Astrocyte of the cerebellum (primary cell): ENCODE measurements at regions not wholly inside any gene's neighbourhood (a gene's known extent, or its start where the extent isn't known, plus 50 kb on each side); places are given as distances from the start of the nearest gene placed in this dataset.

ENCODE experiments used
- DNase-seq: peaks from one replicate; pipeline ENCODE4 v3.0.0-alpha.2; 2011; ENCODE audit warnings: low read depth
- H3K4me3 ChIP-seq: 2 replicates; pipeline ENCODE4 v1.5.1; 2011; ENCODE audit warnings: mild to moderate bottlenecking, low read depth, low read length, moderate library complexity
- in situ Hi-C: cut with HindIII; loops from 2 replicates; pipeline ENCODE4 v1.10.0; 2017; ENCODE audit warnings: low sequenced_read_pairs
- TF ChIP-seq, protein P1 (sequence below): IDR thresholded peaks from 2 replicates; pipeline ENCODE4 v1.5.1; 2012; ENCODE audit warnings: low read length, low read depth, moderate library complexity, mild to moderate bottlenecking; ENCODE audit errors: missing control alignments

- H3K4me3 ChIP-seq, result no peak overlapping the region
- TF ChIP-seq, protein P1, sequence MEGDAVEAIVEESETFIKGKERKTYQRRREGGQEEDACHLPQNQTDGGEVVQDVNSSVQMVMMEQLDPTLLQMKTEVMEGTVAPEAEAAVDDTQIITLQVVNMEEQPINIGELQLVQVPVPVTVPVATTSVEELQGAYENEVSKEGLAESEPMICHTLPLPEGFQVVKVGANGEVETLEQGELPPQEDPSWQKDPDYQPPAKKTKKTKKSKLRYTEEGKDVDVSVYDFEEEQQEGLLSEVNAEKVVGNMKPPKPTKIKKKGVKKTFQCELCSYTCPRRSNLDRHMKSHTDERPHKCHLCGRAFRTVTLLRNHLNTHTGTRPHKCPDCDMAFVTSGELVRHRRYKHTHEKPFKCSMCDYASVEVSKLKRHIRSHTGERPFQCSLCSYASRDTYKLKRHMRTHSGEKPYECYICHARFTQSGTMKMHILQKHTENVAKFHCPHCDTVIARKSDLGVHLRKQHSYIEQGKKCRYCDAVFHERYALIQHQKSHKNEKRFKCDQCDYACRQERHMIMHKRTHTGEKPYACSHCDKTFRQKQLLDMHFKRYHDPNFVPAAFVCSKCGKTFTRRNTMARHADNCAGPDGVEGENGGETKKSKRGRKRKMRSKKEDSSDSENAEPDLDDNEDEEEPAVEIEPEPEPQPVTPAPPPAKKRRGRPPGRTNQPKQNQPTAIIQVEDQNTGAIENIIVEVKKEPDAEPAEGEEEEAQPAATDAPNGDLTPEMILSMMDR, result no peak
- in situ Hi-C loops, result no loop called here
- DNase-seq, result no peak
These were observed 347.0 kb upstream of the SLC30A5 start for GRCh38 chr5:68746643-68747420.

GRCh38 chr5:68747521-68747920 lies 346.3 kb upstream of the SLC30A5 start:
- TF ChIP-seq, protein P1, result no peak
- no peak for DNase-seq
- no peak overlapping the region for H3K4me3 ChIP-seq
- in situ Hi-C loops, result no loop called here

DNA sequence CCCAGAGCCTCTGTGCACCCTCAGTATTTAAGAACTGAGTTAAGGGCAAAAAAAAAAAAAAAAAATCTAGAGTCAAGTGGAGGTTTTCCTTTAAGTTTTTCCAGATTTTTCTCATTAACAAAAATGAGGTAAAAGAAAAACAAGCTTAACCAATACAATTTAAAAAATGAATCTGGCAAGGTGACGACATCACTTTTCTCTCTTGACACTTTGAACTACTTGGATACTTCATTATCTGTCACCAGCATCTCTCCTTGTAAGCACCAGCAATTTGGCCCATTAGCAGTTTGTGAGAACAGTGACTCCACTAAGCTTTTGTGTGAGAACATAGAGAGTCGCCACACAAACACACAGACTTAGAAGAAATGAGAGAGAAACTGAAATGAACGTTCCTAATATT lies 345.7 kb upstream of the SLC30A5 start:
- in situ Hi-C loops, result no loop called here
- TF ChIP-seq, protein P1, result no peak
- H3K4me3 ChIP-seq, result no peak overlapping the region
- no peak for DNase-seq

GRCh38 chr5:68749077-68749476 lies 344.7 kb upstream of the SLC30A5 start:
- no peak for DNase-seq
- TF ChIP-seq, protein P1, result no peak
- H3K4me3 ChIP-seq, result no peak overlapping the region
- in situ Hi-C loops, result no loop called here

DNA sequence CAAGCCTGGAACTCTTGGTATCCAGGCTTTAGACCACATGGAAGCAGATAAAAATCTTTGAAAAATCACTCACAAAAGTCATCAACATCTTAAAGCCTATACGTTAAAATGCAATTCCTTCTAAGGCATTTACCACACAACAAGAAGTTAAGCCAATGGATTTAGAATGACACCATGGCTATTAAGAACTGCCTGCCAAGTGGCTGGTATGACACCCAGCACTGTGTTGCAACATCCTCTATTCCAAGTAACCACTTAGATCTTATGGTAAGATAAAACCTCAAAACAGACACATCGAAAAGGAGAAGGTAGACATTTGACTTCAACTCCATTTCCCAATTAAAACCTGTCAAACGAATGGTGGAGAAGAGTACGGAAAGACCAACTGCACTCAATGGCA lies 344.2 kb upstream of the SLC30A5 start:
- no peak overlapping the region for H3K4me3 ChIP-seq
- DNase-seq, result no peak
- TF ChIP-seq, protein P1, result no peak
- in situ Hi-C loops, result no loop called here

DNA sequence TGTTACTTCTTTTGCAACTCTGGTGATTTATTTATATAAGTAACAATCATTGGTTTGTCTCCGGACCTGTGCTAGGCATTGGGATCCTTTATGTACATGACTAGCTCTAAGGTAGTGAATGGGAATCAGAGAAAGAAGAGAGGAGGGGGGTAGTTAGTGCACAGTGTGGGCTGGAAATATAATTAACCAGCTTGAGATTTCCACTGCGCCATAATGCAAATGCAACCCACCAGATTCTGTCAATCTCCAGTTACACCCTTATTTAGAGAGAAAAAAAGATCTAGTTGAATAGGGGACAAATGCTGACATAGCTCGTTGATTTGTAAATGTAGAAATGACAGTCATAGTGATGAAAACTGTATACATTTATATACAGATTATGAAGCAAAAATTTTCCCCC lies 342.2 kb upstream of the SLC30A5 start:
- DNase-seq, result no peak
- TF ChIP-seq, protein P1, result no peak
- H3K4me3 ChIP-seq, result no peak overlapping the region
- in situ Hi-C loops, result no loop called here
